OCI-LY7 (cell line): ENCODE measurements at regions not wholly inside any gene's neighbourhood (a gene's known extent, or its start where the extent isn't known, plus 50 kb on each side); places are given as distances from the start of the nearest gene placed in this dataset.

Experiments used
- BruUV-seq: library from RNA; stranded (reverse); fragments of 400-500 nt; replicated peaks from 2 replicates; lab custom pipeline; 2021; lab: Mats Ljungman, UMichigan
- CTCF ChIA-PET: fragments of 300-600 bp; sonication (Branson Sonifier 250); formaldehyde crosslinking; loops from one replicate; lab custom pipeline; 2022; ENCODE audit warnings: antibody characterized with exemption; ENCODE audit not compliant: unreplicated experiment; lab: Charles Lee
- POLR2A ChIA-PET: fragments of 300-600 bp; sonication (Branson Sonifier 250); formaldehyde crosslinking; loops from one replicate; lab custom pipeline; 2022; ENCODE audit warnings: antibody characterized with exemption; lab: Charles Lee
- DNase-seq: peaks from one replicate; pipeline ENCODE4 v3.0.0-alpha.2; 2015; ENCODE audit warnings: low spot score
- H2AFZ ChIP-seq: fragments of 200-600 bp; sonication (generic), shearing (Covaris generic); 2 replicates; pipeline ENCODE4 v1.6.1; 2014; ENCODE audit warnings: mild to moderate bottlenecking, antibody characterized with exemption, low read length, moderate library complexity
- H3K27ac ChIP-seq: fragments of 200-600 bp; sonication (generic); 2 replicates; pipeline ENCODE4 v1.5.1; 2014; ENCODE audit warnings: mixed run types, low read depth, mild to moderate bottlenecking, moderate library complexity, low read length, inconsistent platforms; ENCODE audit not compliant: poor library complexity, severe bottlenecking
- H3K36me3 ChIP-seq: fragments of 200-600 bp; sonication (generic); 2 replicates; pipeline ENCODE4 v1.6.1; 2014; ENCODE audit warnings: mild to moderate bottlenecking, antibody characterized with exemption, low read length, moderate library complexity, mixed read lengths; ENCODE audit not compliant: insufficient read depth
- H3K4me1 ChIP-seq: fragments of 200-600 bp; sonication (generic); 2 replicates; pipeline ENCODE4 v1.5.1; 2014; ENCODE audit warnings: mild to moderate bottlenecking, low read length; ENCODE audit not compliant: insufficient read depth, poor library complexity, severe bottlenecking
- H3K4me2 ChIP-seq: fragments of 200-600 bp; sonication (generic); 2 replicates; pipeline ENCODE4 v1.6.1; 2014; ENCODE audit warnings: mild to moderate bottlenecking, low read length
- H3K4me3 ChIP-seq: fragments of 200-600 bp; sonication (generic); 2 replicates; pipeline ENCODE4 v1.5.1; 2014; ENCODE audit warnings: mild to moderate bottlenecking, low read depth, low read length; ENCODE audit not compliant: poor library complexity, severe bottlenecking
- H3K79me2 ChIP-seq: fragments of 200-600 bp; sonication (generic); 2 replicates; pipeline ENCODE4 v1.6.1; 2016; ENCODE audit warnings: low read depth, mild to moderate bottlenecking, low read length, moderate library complexity, mixed read lengths; ENCODE audit not compliant: insufficient read depth
- H3K9me2 ChIP-seq: fragments of 200-600 bp; sonication (generic); 2 replicates; pipeline ENCODE4 v1.6.1; 2016; ENCODE audit warnings: mild to moderate bottlenecking, low read length, mixed read lengths; ENCODE audit not compliant: insufficient read depth
- H3K9me3 ChIP-seq: fragments of 200-600 bp; sonication (generic); 2 replicates; pipeline ENCODE4 v1.6.1; 2014; ENCODE audit warnings: mild to moderate bottlenecking, mixed run types, low read length, mixed read lengths
- H4K20me1 ChIP-seq: fragments of 200-600 bp; sonication (generic); 2 replicates; pipeline ENCODE4 v1.6.1; 2014; ENCODE audit warnings: mild to moderate bottlenecking, antibody characterized with exemption, low read length, moderate library complexity, mixed read lengths; ENCODE audit not compliant: insufficient read depth
- EZH2phosphoT487 ChIP-seq: fragments of 200-600 bp; sonication (generic); IDR thresholded peaks from 2 replicates; pipeline ENCODE4 v1.6.1; 2018; ENCODE audit warnings: low read depth, borderline replicate concordance, mild to moderate bottlenecking, mixed run types, antibody characterized with exemption, low read length, moderate library complexity, mixed read lengths
- intact Hi-C: fragments of 100-400 bp; cut with micrococcal nuclease; formaldehyde crosslinking; loops from one replicate; pipeline ENCODE4 v1.10.0; 2022; ENCODE audit not compliant: unreplicated experiment
- TF ChIP-seq, protein P1 (sequence below): fragments of 200-600 bp; sonication (generic); conservative IDR thresholded peaks from 2 replicates; pipeline ENCODE4 v1.5.1; 2014; ENCODE audit warnings: mild to moderate bottlenecking, antibody characterized with exemption, low read length, moderate library complexity, mixed read lengths

- Histone ChIP-seq H3K36me3 (no peaks in the 10 kb centered on the region), H3K4me1 (no peaks in the 10 kb centered on the region), H3K9me2 (no peaks in the 10 kb centered on the region), H3K27ac (no peak overlapping the region), H3K9me3 (no peaks in the 10 kb centered on the region), H3K79me2 (no peaks in the 10 kb centered on the region), H4K20me1 (no peaks in the 10 kb centered on the region), H3K4me3 (no peak overlapping the region), H3K4me2 (no peak overlapping the region), H2AFZ (no peak overlapping the region)
- TF ChIP-seq, protein P1, sequence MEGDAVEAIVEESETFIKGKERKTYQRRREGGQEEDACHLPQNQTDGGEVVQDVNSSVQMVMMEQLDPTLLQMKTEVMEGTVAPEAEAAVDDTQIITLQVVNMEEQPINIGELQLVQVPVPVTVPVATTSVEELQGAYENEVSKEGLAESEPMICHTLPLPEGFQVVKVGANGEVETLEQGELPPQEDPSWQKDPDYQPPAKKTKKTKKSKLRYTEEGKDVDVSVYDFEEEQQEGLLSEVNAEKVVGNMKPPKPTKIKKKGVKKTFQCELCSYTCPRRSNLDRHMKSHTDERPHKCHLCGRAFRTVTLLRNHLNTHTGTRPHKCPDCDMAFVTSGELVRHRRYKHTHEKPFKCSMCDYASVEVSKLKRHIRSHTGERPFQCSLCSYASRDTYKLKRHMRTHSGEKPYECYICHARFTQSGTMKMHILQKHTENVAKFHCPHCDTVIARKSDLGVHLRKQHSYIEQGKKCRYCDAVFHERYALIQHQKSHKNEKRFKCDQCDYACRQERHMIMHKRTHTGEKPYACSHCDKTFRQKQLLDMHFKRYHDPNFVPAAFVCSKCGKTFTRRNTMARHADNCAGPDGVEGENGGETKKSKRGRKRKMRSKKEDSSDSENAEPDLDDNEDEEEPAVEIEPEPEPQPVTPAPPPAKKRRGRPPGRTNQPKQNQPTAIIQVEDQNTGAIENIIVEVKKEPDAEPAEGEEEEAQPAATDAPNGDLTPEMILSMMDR: no peak
- no peak for TF ChIP-seq EZH2phosphoT487
- intact Hi-C loops: no loop called here
- ChIA-PET CTCF (no interaction called here), POLR2A (no interaction called here)
- no TSS peak for BruUV-seq
- no peak for DNase-seq
These were observed 1118.1 kb upstream of the PRKX start for GRCh38 chrX:4831574-4831973.

GRCh38 chrX:4830880-4831557, 1117.6 kb upstream of the PRKX start:
- CTCF ChIA-PET: no interaction called here
- no peak for DNase-seq
- Histone ChIP-seq H3K79me2 (no peaks in the 10 kb centered on the region), H3K4me3 (no peak overlapping the region), H3K36me3 (no peaks in the 10 kb centered on the region), H3K27ac (no peak overlapping the region), H3K9me2 (no peaks in the 10 kb centered on the region), H3K4me2 (no peak overlapping the region), H3K9me3 (no peaks in the 10 kb centered on the region), H3K4me1 (no peaks in the 10 kb centered on the region), H2AFZ (no peak overlapping the region), H4K20me1 (no peaks in the 10 kb centered on the region)
- POLR2A ChIA-PET: no interaction called here
- TF ChIP-seq, protein P1: no peak
- TF ChIP-seq EZH2phosphoT487: no peak
- intact Hi-C loops: no loop called here
- no TSS peak for BruUV-seq

- Histone ChIP-seq H3K36me3 (no peaks in the 10 kb centered on the region), H3K9me2 (no peaks in the 10 kb centered on the region), H3K9me3 (no peaks in the 10 kb centered on the region), H3K4me2 (no peak overlapping the region), H4K20me1 (no peaks in the 10 kb centered on the region), H3K4me3 (no peak overlapping the region), H3K79me2 (no peaks in the 10 kb centered on the region), H3K27ac (no peak overlapping the region), H3K4me1 (no peaks in the 10 kb centered on the region), H2AFZ (no peak overlapping the region)
- no TSS peak for BruUV-seq
- no peak for DNase-seq
- TF ChIP-seq, protein P1: no peak
- TF ChIP-seq EZH2phosphoT487: no peak
- CTCF ChIA-PET: no interaction called here
- POLR2A ChIA-PET: interaction anchor here (0.6 to 0.9 kb wide), 2 partner anchors 17 to 94 kb away, joined by 3 read pairs; no protein-coding TSS in a partner anchor
- intact Hi-C loops: no loop called here
These were observed 1112.1 kb upstream of the PRKX start for GRCh38 chrX:4825550-4825949.
